ENCODE measurements at regions not wholly inside any gene's neighbourhood (a gene's known extent, or its start where the extent isn't known, plus 50 kb on each side); places are given as distances from the start of the nearest gene placed in this dataset.
"Not testable (repeated sequence)": the region's sequence is repeated elsewhere in the genome, so short reads cannot be mapped to it uniquely, and the experiment has no call there.

GRCh38 chr11:104792861-104793260, 105.4 kb downstream of the CASP12 start:
- Mint-ChIP-seq H3K27me3 (no peaks in the 10 kb centered on the region), H3K27ac (no peak overlapping the region), H3K4me3 (no peak overlapping the region), H3K36me3 (no peaks in the 10 kb centered on the region), H3K4me1 (peaks cover 1 to 12% of the 10 kb centered on the region in 2 donors), H3K9me3 (peaks cover 3% of the 10 kb centered on the region in 2 donors)
- DNase-seq: no peak
- no peak for ATAC-seq (replicated peaks)

GRCh38 chr11:104791896-104792295, 106.4 kb downstream of the CASP12 start:
- Mint-ChIP-seq H3K27me3 (no peaks in the 10 kb centered on the region), H3K4me1 (peaks cover 0 to 7% of the 10 kb centered on the region in 2 donors), H3K27ac (no peak overlapping the region), H3K9me3 (peaks cover 2 to 3% of the 10 kb centered on the region in 2 donors), H3K4me3 (no peak overlapping the region), H3K36me3 (no peaks in the 10 kb centered on the region)
- DNase-seq (no peak), ATAC-seq (replicated peaks) (no peak)

- peaks cover 3 to 9% of the 10 kb centered on the region in 2 donors for H3K4me1 Mint-ChIP-seq
- DNase-seq (no peak), ATAC-seq (replicated peaks) (no peak)
- no peak overlapping the region for H3K4me3 Mint-ChIP-seq
- H3K9me3 Mint-ChIP-seq: no peaks in the 10 kb centered on the region
- H3K36me3 Mint-ChIP-seq: no peaks in the 10 kb centered on the region
- no peak overlapping the region for H3K27ac Mint-ChIP-seq
- H3K27me3 Mint-ChIP-seq: no peaks in the 10 kb centered on the region
Observed at GRCh38 chr11:104784684-104785460, 113.4 kb downstream of the CASP12 start.

DNA sequence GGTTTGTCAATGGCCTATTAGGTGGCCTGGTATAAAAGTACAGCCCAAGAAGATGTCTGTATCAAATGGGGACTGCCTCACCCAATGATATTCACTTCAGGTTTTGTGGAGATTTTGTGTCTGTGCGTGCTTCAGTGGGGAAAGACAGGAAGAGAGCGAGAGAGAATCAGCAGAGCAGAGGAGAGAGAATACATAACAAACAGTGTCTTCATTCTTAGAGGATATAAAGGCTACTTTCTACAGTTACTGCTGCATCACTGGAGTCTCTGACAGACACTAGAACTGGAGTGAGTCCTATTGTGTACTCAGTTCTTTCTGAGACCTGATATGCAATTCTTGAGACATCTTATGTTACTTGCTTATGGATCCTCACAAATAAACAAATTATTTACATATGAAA, 115.0 kb downstream of the CASP12 start:
- H3K4me3 Mint-ChIP-seq: no peak overlapping the region
- H3K27me3 Mint-ChIP-seq: no peaks in the 10 kb centered on the region
- no peak for DNase-seq
- H3K27ac Mint-ChIP-seq: no peak overlapping the region
- ATAC-seq (replicated peaks): no peak
- no peaks in the 10 kb centered on the region for H3K9me3 Mint-ChIP-seq
- H3K4me1 Mint-ChIP-seq: peaks cover 3 to 9% of the 10 kb centered on the region in 2 donors
- H3K36me3 Mint-ChIP-seq: no peaks in the 10 kb centered on the region

GRCh38 chr11:104782377-104782754, 115.9 kb downstream of the CASP12 start:
- no peak overlapping the region for H3K27ac Mint-ChIP-seq
- no peak overlapping the region for H3K4me3 Mint-ChIP-seq
- no peaks in the 10 kb centered on the region for H3K27me3 Mint-ChIP-seq
- no peaks in the 10 kb centered on the region for H3K36me3 Mint-ChIP-seq
- H3K4me1 Mint-ChIP-seq: peaks cover 3 to 9% of the 10 kb centered on the region in 2 donors
- no peaks in the 10 kb centered on the region for H3K9me3 Mint-ChIP-seq
- ATAC-seq (replicated peaks): no peak
- no peak for DNase-seq

- Mint-ChIP-seq H3K27me3 (no peaks in the 10 kb centered on the region), H3K4me3 (no peak overlapping the region), H3K27ac (no peak overlapping the region), H3K36me3 (no peaks in the 10 kb centered on the region), H3K9me3 (no peaks in the 10 kb centered on the region), H3K4me1 (peaks cover 3 to 9% of the 10 kb centered on the region in 2 donors)
- DNase-seq (no peak), ATAC-seq (replicated peaks) (no peak)
Observed at GRCh38 chr11:104781719-104782376, 116.4 kb downstream of the CASP12 start.

- DNase-seq (no peak), ATAC-seq (replicated peaks) (no peak)
- no peaks in the 10 kb centered on the region for H3K27me3 Mint-ChIP-seq
- H3K27ac Mint-ChIP-seq: no peak overlapping the region
- no peaks in the 10 kb centered on the region for H3K36me3 Mint-ChIP-seq
- peaks cover 3 to 9% of the 10 kb centered on the region in 2 donors for H3K4me1 Mint-ChIP-seq
- no peaks in the 10 kb centered on the region for H3K9me3 Mint-ChIP-seq
- H3K4me3 Mint-ChIP-seq: no peak overlapping the region
Observed at GRCh38 chr11:104781037-104781436, 117.2 kb downstream of the CASP12 start.

GRCh38 chr11:104776501-104777170, 121.6 kb downstream of the CASP12 start:
- H3K27me3 Mint-ChIP-seq: no peaks in the 10 kb centered on the region
- no peak overlapping the region for H3K27ac Mint-ChIP-seq
- H3K4me1 Mint-ChIP-seq: no peaks in the 10 kb centered on the region
- H3K9me3 Mint-ChIP-seq: peaks cover 0 to 5% of the 10 kb centered on the region in 2 donors
- H3K36me3 Mint-ChIP-seq: peaks cover 2 to 4% of the 10 kb centered on the region in 2 donors
- H3K4me3 Mint-ChIP-seq: no peak overlapping the region
- DNase-seq (no peak), ATAC-seq (replicated peaks) (no peak)

GRCh38 chr11:104774578-104774977, 123.7 kb downstream of the CASP12 start:
- ATAC-seq (replicated peaks) (no peak), DNase-seq (no peak)
- Mint-ChIP-seq H3K9me3 (peaks cover 0 to 5% of the 10 kb centered on the region in 2 donors), H3K4me3 (no peak overlapping the region), H3K4me1 (no peaks in the 10 kb centered on the region), H3K36me3 (peaks cover 2 to 4% of the 10 kb centered on the region in 2 donors), H3K27me3 (no peaks in the 10 kb centered on the region), H3K27ac (no peak overlapping the region)

DNA sequence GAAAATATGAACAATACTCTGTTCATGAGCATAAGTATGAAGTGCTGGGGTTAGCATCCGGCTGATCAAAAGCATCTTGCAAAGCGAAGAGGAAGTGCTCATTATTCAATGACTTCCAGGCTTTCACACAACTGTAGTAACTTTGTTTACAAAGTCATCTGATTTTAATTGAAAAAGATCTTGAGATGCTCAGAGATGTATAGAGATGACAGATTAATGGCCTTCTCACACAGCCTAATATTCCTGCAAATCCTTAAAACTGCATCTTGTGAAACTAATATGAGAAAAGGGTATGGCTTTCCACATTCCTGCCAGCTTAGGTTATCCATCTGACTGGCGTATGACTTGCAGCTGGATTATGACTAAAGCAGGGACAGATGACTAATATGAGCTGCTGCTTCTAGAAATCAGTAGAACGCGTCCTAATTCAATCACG, 125.4 kb downstream of the CASP12 start:
- H3K27me3 Mint-ChIP-seq: peaks cover 0 to 4% of the 10 kb centered on the region in 2 donors
- no peak overlapping the region for H3K4me3 Mint-ChIP-seq
- H3K9me3 Mint-ChIP-seq: peaks cover 0 to 7% of the 10 kb centered on the region in 2 donors
- DNase-seq (no peak), ATAC-seq (replicated peaks) (no peak)
- H3K36me3 Mint-ChIP-seq: peaks cover 2 to 4% of the 10 kb centered on the region in 2 donors
- no peak overlapping the region for H3K27ac Mint-ChIP-seq
- H3K4me1 Mint-ChIP-seq: no peaks in the 10 kb centered on the region

GRCh38 chr11:104771763-104772162, 126.5 kb downstream of the CASP12 start:
- no peak for ATAC-seq (replicated peaks)
- H3K4me3 Mint-ChIP-seq: no peak overlapping the region
- DNase-seq: no peak
- H3K27me3 Mint-ChIP-seq: peaks cover 0 to 4% of the 10 kb centered on the region in 2 donors
- H3K27ac Mint-ChIP-seq: no peak overlapping the region
- H3K36me3 Mint-ChIP-seq: peaks cover 2 to 4% of the 10 kb centered on the region in 2 donors
- H3K4me1 Mint-ChIP-seq: no peaks in the 10 kb centered on the region
- peaks cover 0 to 7% of the 10 kb centered on the region in 2 donors for H3K9me3 Mint-ChIP-seq

- not testable (repeated sequence) for H3K4me3 Mint-ChIP-seq; H3K9me3 Mint-ChIP-seq; ATAC-seq (replicated peaks); DNase-seq; H3K27ac Mint-ChIP-seq; H3K27me3 Mint-ChIP-seq; H3K4me1 Mint-ChIP-seq; H3K36me3 Mint-ChIP-seq
Observed at GRCh38 chr11:104771046-104771445, 127.2 kb downstream of the CASP12 start.

- peaks cover 3 to 5% of the 10 kb centered on the region in 2 donors for H3K9me3 Mint-ChIP-seq
- ATAC-seq (replicated peaks) (no peak), DNase-seq (no peak)
- peaks cover 0 to 4% of the 10 kb centered on the region in 2 donors for H3K27me3 Mint-ChIP-seq
- peaks cover 8 to 15% of the 10 kb centered on the region in 2 donors for H3K4me1 Mint-ChIP-seq
- H3K27ac Mint-ChIP-seq: no peak overlapping the region
- no peak overlapping the region for H3K4me3 Mint-ChIP-seq
- no peaks in the 10 kb centered on the region for H3K36me3 Mint-ChIP-seq
Observed at GRCh38 chr11:104765401-104766095, 132.7 kb downstream of the CASP12 start.

DNA sequence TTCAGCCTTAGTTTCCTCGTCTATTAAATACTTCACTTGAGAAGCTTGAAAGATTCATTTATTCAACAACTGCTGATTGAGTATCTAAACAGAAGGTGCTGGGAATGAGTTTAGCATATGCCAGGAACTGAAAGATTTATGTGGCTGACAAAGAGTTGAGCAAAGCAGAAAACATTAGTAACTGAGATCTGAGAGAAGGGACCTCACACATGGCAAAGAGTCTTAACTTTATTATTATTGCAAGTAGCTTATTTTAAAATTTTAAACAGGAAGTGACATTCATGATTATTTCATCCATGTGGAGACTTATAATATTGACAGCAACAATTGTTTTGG, 133.6 kb downstream of the CASP12 start:
- ATAC-seq (replicated peaks): no peak
- H3K4me3 Mint-ChIP-seq: no peak overlapping the region
- H3K27ac Mint-ChIP-seq: no peak overlapping the region
- no peak for DNase-seq
- H3K4me1 Mint-ChIP-seq: peaks cover 8 to 15% of the 10 kb centered on the region in 2 donors
- H3K36me3 Mint-ChIP-seq: peaks cover 4 to 5% of the 10 kb centered on the region in 2 donors
- H3K27me3 Mint-ChIP-seq: peaks cover 0 to 4% of the 10 kb centered on the region in 2 donors
- peaks cover 9 to 14% of the 10 kb centered on the region in 2 donors for H3K9me3 Mint-ChIP-seq

Data from stimulated activated naive B cell treated with anti-CD40 and anti-IgM and Interleukin-4, amounts not matched to agents 10 μg/mL and 1 μg/mL and 100 μg/mL, for 72 hours (primary cell).